Activated CD8-positive, alpha-beta T cell treated with anti-CD3 and anti-CD28 coated beads for 36 hours (primary cell): ENCODE measurements at regions not wholly inside any gene's neighbourhood (a gene's known extent, or its start where the extent isn't known, plus 50 kb on each side); places are given as distances from the start of the nearest gene placed in this dataset.

Experiments used
- ATAC-seq: fragments of 200-7000 bp; cut with Tn5 transposase; one replicate; pipeline ENCODE4 v1.10.0; 2021; ENCODE audit warnings: mild to moderate bottlenecking, moderate library complexity
- CTCF ChIA-PET: fragments of 350-600 bp; sonication (Branson Sonifier 250); formaldehyde crosslinking; loops from one replicate; lab custom pipeline; 2021; ENCODE audit warnings: antibody characterized with exemption; lab: Charles Lee
- POLR2A ChIA-PET: fragments of 350-600 bp; sonication (Branson Sonifier 250); formaldehyde crosslinking; loops from one replicate; lab custom pipeline; 2021; ENCODE audit warnings: antibody characterized with exemption; lab: Charles Lee
- DNase-seq: peaks from one replicate; pipeline ENCODE4 v3.0.0-alpha.2; 2020
- H3K27ac Mint-ChIP-seq: one replicate; pipeline ENCODE4 v1.8.0; 2021; ENCODE audit warnings: mild to moderate bottlenecking, mixed read lengths
- H3K27me3 Mint-ChIP-seq: one replicate; pipeline ENCODE4 v1.8.0; 2021; ENCODE audit warnings: mixed read lengths
- H3K36me3 Mint-ChIP-seq: one replicate; pipeline ENCODE4 v1.8.0; 2021; ENCODE audit warnings: low read depth, mixed read lengths
- H3K4me1 Mint-ChIP-seq: one replicate; pipeline ENCODE4 v1.8.0; 2021; ENCODE audit warnings: low read depth, mixed read lengths
- H3K4me3 Mint-ChIP-seq: one replicate; pipeline ENCODE4 v1.8.0; 2021; ENCODE audit warnings: mild to moderate bottlenecking, moderate library complexity, mixed read lengths
- H3K9me3 Mint-ChIP-seq: one replicate; pipeline ENCODE4 v1.8.0; 2021; ENCODE audit warnings: mixed read lengths
- CTCF ChIP-seq: fragments of 200-600 bp; IDR thresholded peaks from one replicate; pipeline ENCODE4 v1.8.0; 2022; ENCODE audit warnings: antibody characterized with exemption, mild to moderate bottlenecking
- intact Hi-C: fragments of 100-400 bp; cut with micrococcal nuclease; formaldehyde crosslinking; loops from one replicate; pipeline ENCODE4 v1.10.0; 2022

- H3K4me3 Mint-ChIP-seq, result no peak overlapping the region
- intact Hi-C loops, result no loop called here
- no peaks in the 10 kb centered on the region for H3K4me1 Mint-ChIP-seq
- no peaks in the 10 kb centered on the region for H3K9me3 Mint-ChIP-seq
- TF ChIP-seq CTCF, result no peak
- DNase-seq (no peak), ATAC-seq (no peak)
- H3K27ac Mint-ChIP-seq, result no peak overlapping the region
- ChIA-PET POLR2A (no interaction called here), CTCF (no interaction called here)
- no peaks in the 10 kb centered on the region for H3K36me3 Mint-ChIP-seq
- H3K27me3 Mint-ChIP-seq, result peaks cover 13% of the 10 kb centered on the region
Measured at GRCh38 chr1:4565801-4566449, 88.5 kb upstream of the AJAP1 start.

GRCh38 chr1:4571263-4571662 lies 83.1 kb upstream of the AJAP1 start:
- H3K9me3 Mint-ChIP-seq, result no peaks in the 10 kb centered on the region

GRCh38 chr1:4573526-4573925 lies 80.9 kb upstream of the AJAP1 start:
- no peaks in the 10 kb centered on the region for H3K36me3 Mint-ChIP-seq
- no peaks in the 10 kb centered on the region for H3K9me3 Mint-ChIP-seq
- ChIA-PET CTCF (no interaction called here), POLR2A (no interaction called here)
- no peak for ATAC-seq
- DNase-seq, result no peak
- H3K4me3 Mint-ChIP-seq, result no peak overlapping the region
- TF ChIP-seq CTCF, result no peak
- no peak overlapping the region for H3K27ac Mint-ChIP-seq
- H3K4me1 Mint-ChIP-seq, result no peaks in the 10 kb centered on the region
- H3K27me3 Mint-ChIP-seq, result peaks cover 16% of the 10 kb centered on the region
- intact Hi-C loops, result no loop called here

More at GRCh38 chr1:4571263-4571662, 83.1 kb upstream of the AJAP1 start:
- intact Hi-C loops, result no loop called here
- POLR2A ChIA-PET, result no interaction called here
- H3K27ac Mint-ChIP-seq, result no peak overlapping the region
- TF ChIP-seq CTCF, result no peak
- H3K36me3 Mint-ChIP-seq, result no peaks in the 10 kb centered on the region
- ATAC-seq (no peak), DNase-seq (no peak)
- no peak overlapping the region for H3K4me3 Mint-ChIP-seq
- CTCF ChIA-PET, result interaction anchor here (1.4 kb wide), 1 partner anchor 14 kb away, joined by 3 read pairs; no protein-coding TSS in a partner anchor
- H3K27me3 Mint-ChIP-seq, result peaks cover 19% of the 10 kb centered on the region
- H3K4me1 Mint-ChIP-seq, result no peaks in the 10 kb centered on the region

- no peaks in the 10 kb centered on the region for H3K4me1 Mint-ChIP-seq
- H3K27me3 Mint-ChIP-seq, result peaks cover 39% of the 10 kb centered on the region
- ChIA-PET POLR2A (no interaction called here), CTCF (no interaction called here)
- TF ChIP-seq CTCF, result no peak
- DNase-seq (no peak), ATAC-seq (no peak)
- no peaks in the 10 kb centered on the region for H3K36me3 Mint-ChIP-seq
- no peaks in the 10 kb centered on the region for H3K9me3 Mint-ChIP-seq
- intact Hi-C loops, result no loop called here
- no peak overlapping the region for H3K4me3 Mint-ChIP-seq
- H3K27ac Mint-ChIP-seq, result no peak overlapping the region
Measured at GRCh38 chr1:4581807-4582206, 72.6 kb upstream of the AJAP1 start.

GRCh38 chr1:4584449-4584848 lies 70.0 kb upstream of the AJAP1 start:
- intact Hi-C loops, result no loop called here
- DNase-seq, result no peak
- Mint-ChIP-seq H3K4me1 (no peaks in the 10 kb centered on the region), H3K4me3 (no peak overlapping the region), H3K9me3 (no peaks in the 10 kb centered on the region), H3K36me3 (no peaks in the 10 kb centered on the region), H3K27me3 (peaks cover 43% of the 10 kb centered on the region), H3K27ac (no peak overlapping the region)
- ChIA-PET CTCF (interaction anchor here (1.0 to 1.7 kb wide), 5 partner anchors 17 to 673 kb away, joined by 3 to 4 read pairs (median 3); no protein-coding TSS in a partner anchor), POLR2A (no interaction called here)
- no peak for TF ChIP-seq CTCF
- ATAC-seq, result no peak
